HG03025 (cell line): ENCODE measurements at regions not wholly inside any gene's neighbourhood (a gene's known extent, or its start where the extent isn't known, plus 50 kb on each side); places are given as distances from the start of the nearest gene placed in this dataset.
A peak's percentile ranks its signal among the peaks of the same experiment; 100 is the strongest.

Source experiments
- ATAC-seq: cut with Tn5 transposase; IDR thresholded peaks from one replicate; pipeline ENCODE4 v1.9.1; 2021; ENCODE audit warnings: mild to moderate bottlenecking, moderate library complexity; ENCODE audit not compliant: unreplicated experiment, low FRiP score

DNA sequence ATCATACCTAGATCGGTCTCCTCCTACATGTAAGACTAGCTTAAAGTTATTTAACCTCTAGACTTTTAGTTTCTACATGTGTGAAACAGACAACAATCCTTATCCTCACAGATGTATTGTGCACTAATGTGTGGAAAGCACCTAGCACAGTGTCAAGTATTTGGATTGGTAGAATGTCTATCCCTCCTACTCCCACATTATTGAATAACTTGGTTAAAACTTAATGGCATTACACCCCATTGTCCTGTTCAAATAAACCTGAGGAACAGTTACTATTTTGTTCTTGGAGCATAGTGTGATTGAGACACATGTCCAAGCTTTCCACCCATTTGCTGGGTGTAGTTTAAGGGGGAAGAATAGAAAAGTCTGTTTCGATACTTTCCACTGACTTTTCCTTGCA lies 208.8 kb upstream of the JUN start:
- no peak for ATAC-seq

DNA sequence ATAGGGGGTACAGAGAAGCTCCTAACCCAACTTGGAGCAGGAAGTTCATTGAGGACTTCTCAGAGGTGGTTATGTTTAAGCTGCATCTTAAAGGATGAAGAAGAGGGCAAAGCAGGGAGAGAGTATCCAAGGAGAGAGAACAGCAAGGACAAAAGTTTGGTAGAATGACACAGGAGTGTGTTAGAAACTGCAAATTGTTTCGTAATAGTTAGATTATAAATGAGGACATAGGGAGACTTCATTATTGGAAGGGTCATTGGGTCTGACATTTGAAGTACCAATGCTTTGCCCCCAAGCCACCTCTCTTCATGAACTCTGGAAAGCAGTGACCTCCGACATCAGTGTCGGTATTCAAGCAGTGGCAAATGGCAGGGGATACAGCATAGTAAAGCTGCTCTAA lies 209.6 kb upstream of the JUN start:
- no peak for ATAC-seq

DNA sequence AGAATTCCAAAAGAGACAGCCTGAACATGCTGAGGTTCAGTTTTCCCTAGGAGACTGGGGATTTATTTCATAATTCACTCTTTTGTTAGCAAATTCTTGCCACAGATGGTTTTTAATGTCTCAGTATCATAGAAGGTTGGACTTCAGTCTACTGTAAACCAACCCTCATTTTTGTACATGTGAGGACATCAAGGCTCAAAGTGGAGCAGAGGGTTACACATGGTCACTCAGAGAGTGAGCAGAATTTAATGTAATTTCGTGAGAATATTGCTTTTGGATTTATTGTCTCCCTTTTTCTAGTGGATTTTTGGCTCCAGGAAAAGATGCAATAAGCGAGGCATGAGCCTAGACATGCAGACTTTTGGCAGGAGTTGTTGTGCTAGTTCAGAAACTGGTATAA lies 210.8 kb upstream of the JUN start:
- no peak for ATAC-seq

DNA sequence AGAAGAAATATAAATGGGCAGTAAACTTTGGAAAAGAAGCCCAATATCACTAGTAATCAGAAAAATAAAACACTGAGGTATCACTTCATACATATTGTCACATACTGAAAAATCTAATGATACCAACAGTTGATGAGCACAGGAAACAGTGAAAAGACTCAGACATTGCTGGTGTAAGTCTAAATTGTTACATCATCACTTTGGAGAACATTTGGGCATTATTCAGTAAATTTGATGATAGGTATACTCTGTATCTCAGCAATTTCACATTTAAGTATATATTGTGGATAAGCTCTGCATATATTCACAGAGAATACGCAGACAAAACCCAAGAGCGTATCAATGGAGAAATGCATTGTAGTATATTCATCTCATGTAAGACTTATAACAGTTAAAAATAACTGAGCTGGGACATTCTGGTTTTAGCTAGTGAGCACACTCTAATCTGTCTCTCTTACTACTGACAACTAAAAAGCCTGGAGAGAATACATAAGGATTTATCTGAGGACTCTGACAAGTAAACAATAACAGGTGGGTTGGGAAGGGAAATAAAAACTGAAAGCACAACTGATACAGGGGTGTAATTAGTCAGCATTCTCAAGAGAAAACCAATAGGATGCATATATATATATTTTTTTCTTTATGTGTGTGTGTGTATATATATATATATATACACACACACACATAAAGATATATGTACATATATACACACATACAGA lies 212.7 kb upstream of the JUN start:
- peak; percentile 59 for ATAC-seq

DNA sequence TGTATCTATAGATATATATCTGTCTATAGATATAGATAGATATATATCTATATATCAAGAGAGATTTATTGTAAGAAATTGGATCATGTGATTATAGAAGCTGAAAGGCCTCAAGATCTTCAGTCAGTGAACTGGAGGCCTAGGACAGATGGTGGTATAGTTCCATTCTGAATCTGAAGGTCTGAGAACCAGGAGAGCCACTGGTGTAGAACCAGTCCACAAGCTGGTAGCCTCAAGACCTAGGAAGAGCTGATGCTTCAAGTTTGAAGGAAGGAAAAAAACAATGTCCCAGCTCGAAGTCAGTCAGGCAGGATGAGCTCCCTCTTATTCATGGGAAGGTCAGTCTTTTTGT lies 213.2 kb upstream of the JUN start:
- ATAC-seq: peak; percentile 55

DNA sequence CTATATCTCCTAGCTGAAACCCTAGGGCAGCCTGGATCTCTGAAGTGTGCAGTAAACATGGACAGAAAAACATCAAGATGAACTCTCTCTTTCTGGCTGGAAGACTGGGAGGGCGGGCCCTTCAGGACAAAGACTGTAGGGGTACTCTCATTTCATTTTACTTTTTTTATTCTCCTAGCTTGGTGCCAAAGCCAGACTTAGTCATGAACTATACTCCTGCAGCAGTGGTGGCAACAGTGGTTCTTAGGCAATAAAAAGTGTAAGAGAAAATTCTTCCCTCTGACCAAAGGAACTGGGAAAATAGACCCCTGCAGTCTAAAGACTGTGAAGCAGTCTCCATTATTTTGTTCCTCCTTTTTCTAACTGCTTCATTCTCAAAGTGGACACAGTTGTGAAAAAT lies 213.8 kb upstream of the JUN start:
- ATAC-seq: no peak

DNA sequence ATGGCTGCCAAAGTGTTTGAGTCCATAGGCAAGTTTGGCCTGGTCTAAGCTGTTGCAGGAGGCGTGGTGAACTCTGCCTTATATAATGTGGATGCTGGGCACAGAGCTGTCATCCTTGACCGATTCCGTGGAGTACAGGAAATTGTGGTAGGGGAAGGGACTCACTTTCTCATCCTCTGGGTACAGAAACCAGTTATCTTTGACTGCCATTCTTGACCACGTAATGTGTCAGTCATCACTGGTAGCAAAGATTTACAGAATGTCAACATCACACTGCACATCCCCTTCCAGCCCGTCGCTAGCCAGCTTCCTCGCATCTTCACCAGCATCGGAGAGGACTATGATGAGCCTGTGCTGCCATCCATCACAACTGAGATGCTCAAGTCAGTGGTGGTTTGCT lies 215.8 kb upstream of the JUN start:
- no peak for ATAC-seq

DNA sequence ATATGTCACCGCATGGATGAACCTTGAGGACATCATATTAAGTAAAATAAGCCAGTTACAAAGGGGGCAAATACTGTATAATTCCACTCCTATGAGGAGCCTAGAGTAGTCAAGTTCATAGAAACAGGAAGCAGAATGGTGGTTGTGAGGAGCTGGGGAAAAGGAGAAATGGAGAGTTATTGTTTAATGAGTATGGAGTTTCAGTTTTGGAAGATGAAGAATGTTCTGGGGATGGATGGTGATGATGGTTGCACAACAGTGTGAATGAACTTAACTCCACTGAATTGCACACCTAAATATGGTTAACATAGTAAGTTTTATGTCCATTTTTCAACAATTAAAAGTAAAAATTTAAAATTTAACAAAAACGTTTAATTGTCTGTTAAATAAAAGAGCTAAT lies 220.9 kb upstream of the JUN start:
- no peak for ATAC-seq

DNA sequence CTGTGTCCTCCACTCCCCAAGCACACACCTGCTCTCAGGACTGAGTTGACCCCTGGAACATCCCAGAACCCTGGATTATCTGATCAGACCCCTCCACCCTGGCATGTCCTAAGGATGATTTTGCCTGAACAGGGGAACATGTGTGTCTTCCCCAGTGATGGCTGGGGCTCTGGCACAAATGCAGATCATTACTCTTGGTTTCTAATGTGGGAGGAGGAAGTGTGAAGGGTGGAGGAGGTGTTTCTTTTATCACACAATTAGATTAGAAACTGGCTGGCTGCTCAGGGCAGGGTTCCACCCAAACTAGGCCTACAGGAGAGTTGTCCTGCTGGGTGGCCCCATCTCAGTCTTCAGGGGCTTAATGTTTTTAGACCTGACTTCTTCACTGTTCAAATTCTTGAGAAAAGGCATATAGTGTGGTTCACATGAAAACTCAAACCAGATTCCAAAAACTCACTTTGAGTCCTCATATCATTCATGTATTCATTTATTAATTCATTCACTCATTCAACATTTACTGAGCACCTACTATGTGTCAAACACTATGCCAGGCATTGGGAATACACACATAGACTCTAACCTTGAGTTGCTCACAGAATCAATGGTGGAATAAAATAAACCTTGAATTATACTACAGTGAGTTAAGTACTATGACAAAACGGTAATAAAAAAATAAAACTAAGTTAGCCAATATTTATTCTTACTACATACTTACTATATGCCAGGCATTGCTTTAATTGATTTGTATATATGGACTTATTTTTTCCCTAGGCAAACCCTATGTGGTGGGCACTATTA lies 221.8 kb upstream of the JUN start:
- ATAC-seq: peak; percentile 60

DNA sequence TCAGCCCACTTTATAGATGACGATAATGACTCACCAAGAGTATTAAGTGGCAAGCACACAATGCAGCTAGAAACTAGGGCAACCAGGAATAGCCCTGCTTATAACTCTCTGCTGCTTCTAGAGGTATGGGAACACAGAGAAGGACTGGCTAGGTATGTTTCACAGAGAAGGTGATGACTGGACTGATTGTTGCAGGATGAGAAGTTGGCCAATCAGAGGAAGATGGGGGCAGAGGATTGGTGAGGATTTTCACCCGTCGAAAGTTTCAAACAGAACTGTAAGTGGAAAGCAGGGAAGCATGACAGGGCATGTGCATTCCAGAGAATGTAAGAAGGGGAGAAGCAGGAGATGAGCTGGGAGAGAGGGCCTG lies 222.4 kb upstream of the JUN start:
- no peak for ATAC-seq

DNA sequence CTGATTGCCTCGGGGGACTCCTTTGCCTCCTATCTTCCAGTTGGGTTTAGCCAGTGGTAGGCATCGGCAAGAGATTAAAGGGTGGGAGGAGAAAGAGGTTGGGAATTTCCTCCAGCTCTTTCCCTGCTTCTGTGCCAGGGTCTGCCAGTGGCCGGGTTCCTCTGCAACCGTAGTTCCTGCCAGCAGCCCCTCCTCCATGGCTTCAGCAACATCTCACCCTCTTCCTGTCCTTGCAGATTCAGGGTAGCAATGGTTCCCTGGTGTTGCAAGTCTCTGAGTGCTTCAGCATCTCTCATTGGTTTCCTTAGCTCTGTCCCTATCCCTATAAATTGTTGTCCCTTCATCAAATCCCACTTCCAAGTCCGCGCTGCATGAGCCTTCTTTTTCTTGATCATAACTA lies 223.1 kb upstream of the JUN start:
- ATAC-seq: no peak

DNA sequence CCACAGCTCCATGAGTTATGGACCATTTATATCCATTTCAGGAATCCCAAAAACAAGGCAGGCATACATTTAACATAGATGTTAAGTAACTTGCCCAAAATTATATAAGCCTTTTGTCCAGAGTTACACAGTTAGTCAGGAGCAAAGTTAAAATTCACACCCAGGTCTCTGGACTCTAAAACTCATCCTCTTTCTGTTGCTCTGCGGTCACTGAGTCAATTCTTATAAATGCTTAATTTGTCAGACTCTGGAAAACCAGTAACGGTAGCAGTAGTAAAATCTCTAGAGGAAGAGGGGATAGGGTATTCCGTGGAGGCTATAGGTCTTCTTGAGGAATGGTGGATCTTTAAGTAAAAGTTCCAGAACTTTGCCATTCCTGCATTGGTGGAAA lies 223.6 kb upstream of the JUN start:
- no peak for ATAC-seq

DNA sequence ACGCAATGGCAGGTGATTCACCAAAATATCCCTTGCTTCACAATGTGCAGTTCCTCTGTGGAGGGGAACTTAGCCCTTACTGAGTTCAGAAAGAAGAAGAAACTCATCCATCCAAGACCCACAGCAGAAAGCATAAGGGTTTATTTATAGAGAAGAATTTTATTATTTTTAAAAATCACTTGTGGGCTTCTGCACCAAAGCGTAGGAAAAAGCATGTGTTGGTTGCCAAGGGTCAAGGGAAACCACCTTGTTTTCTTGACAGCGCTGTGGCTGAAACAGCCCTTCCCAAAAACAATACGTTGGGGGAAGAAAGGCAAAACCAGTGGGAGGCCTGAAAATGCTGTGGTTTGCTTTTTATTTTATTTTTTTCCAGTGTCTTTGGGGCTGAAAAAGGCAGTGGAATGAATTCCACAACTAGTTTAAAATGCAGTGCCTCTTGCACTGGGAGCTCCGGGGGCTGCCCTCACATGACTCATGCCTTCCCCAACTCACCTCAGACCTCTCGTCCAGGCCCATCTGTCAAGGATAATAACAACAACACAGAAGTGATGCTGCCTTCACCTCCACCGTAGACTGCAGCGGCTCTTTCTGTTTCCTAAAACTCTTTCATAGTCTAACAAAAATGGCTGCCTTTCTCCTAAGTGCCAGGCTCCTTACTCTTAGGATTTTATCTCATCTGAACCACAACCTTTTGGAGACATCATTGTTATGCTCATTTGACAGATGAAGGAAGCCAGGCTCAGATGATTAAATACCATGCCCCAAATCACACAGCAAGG lies 224.2 kb upstream of the JUN start:
- peak; percentile 38 for ATAC-seq

DNA sequence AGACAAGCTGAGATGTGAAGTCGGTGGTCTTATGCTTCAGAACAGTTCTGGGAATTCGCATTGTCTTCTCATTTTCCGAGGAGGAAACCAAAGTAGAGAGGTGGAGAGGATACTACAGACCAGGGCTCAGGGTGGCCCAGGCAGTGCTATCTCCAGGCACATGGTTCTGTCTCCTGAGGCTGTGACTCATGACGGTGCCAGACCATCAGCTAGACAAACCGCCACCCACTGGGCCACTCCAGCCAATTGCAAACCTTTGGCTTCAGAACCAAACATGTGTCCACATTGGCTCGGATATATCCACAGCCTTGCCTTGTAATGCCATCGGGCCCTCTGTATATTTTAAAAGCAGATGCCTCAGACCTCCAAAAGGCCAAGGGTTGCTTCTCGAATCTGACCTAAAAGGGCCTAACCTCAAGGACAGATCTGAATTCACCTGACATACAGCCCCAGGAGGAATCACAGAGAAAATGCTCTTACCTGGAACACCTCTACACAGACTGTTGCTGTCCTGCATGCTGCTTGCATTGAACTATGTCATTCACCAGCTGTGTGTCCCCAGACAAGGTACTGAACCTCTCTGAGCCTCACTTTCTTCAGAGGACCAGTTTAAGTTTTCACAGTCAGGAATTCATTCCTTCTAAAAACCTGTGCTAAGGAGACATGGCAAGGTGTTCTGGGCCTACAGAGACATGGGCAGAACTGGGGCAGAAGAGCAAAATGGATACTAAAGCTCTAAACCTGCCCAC lies 224.9 kb upstream of the JUN start:
- no peak for ATAC-seq

DNA sequence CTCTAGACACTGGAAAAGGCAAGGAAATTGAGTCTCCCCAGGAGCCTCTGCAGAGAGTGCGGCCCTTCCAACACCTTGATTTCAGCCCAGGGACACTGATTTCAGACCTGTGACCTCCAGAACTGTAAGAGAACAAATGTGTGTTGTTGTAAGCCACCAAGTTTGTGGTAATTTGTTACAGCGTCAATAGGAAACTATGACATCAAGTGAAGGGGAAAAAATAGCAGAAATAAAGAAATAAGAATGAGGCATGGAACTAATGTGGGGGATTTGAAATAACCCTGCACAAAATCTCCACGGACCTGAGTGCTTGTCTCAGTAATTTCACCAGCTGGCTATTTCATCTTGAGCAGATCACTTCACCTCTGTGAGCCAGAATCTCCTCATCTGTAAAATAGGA lies 227.8 kb upstream of the JUN start:
- ATAC-seq: no peak

DNA sequence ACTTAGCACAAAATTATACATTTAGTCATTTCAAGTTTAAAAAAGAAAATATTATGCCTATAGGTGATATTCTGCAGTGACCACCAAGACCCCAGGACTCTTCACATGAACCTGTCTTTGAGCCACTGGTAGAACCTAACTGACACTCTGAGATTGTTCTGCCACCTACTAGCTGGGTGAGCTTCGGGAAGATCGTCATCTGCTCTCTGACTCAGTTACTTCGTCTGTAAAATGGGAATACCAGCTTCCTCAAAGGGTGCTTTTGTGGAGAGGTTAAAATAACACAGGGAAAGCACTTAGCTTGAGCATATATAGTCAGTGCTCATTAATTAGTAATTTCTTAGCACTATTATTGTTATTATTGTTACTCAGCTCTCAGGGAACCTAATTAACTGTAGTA lies 228.5 kb upstream of the JUN start:
- ATAC-seq: no peak

DNA sequence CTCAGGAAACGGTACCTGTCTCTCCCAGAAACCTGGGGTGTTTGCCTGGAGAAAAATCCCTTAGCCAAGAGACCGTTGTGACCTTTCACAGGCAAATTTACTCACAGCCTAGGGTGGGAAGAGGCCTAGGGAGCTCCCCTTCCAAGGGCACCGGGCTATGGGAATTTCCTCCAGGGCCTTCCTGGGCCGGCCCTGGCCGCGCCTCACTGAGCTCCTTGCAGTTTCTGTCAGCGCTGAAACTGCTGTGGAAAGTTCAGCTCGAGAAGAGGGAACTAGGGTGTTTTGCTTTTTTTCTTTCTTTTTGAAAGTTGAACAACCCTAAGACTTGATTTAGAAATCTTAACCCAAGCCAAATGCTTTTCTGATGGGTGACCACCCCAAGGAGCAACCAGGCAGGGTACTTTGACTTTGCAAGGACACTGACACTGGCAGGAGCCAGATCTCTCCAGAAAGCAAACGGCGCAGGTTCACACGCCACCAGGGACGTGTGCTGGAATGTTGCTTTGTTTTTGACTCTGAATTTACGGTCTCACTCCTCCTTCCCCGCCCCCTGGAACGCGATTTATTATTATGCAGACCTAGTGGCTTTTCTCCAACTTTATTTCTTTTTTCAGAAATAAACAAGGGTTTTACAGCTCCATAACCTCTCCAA lies 229.6 kb upstream of the JUN start:
- peak; percentile 43 for ATAC-seq

DNA sequence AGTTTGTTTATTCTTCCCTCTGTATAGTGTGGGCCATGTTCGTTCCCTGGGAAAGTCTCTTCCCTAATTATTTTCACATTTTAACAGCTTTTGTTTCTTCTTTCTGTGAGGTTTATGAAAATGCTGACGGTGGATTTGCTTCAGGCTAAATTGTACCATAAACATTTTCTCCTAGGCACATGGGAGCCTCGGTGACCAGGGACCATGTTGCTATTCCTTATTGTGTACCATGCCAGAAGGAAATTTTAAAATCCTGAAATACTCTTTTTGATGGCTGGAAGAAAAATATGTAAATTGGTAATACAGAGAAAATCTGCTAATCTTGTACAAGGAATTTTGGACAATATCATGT lies 230.1 kb upstream of the JUN start:
- ATAC-seq: no peak

DNA sequence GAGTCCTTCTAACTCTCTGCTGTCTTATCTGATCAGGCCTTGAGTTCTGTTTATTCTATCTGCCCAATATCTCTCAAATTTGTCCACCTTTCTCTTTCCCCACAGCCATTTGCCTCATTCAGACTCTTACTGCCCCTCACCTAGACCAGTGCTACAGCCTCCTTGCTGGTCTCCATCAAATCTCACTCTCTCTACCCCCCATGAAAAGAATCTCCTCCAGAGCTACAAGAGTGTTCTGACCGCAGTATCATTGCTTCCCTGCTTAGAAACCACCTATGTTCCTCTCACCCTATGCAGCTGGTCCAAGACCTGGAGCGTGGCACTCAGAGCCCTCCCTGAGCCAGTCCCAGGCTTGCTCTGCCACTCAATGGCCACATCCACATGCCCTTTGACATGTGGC lies 231.0 kb upstream of the JUN start:
- ATAC-seq: no peak

DNA sequence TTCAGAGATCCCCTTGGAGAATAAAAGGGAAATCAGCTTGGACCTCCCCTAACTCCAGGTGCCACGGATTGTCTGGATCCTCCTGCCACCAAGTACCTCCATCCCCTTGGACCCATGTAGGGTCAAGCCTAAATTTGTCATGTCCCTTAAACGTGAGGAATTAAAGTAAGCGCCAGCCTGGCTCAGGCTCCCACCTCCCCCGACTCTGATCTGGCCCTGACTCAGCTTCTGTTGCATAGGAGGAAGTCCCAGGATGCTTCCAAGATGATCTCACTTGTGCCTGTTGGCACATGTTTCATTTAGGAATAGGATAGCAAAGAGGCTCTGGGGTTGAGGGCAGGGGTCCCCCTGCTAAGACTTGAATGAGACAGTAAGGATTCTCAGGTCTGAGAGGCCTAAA lies 231.9 kb upstream of the JUN start:
- no peak for ATAC-seq

DNA sequence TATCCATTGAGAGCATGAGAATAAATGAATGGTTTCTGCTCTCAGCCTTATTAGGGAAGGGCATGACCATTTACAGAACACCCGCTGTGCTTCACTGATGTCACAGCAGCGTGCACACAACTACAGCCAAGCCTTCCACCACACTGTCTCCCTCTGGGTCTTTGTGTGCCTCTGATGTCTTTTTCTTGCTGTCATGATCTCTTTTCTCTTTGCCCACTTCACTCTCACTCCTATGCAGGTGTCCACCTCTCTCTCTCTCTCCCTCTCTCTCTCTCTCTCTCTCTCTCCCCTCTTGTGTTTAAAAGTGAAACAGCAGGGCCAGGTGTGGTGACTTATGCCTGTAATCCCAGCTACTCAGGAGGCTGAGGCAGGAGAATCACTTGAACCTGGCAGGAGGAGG lies 232.5 kb upstream of the JUN start:
- no peak for ATAC-seq
